ENCODE measurements at regions not wholly inside any gene's neighbourhood (a gene's known extent, or its start where the extent isn't known, plus 50 kb on each side); places are given as distances from the start of the nearest gene placed in this dataset.
A peak's percentile ranks its signal among the peaks of the same experiment; 100 is the strongest.

DNA sequence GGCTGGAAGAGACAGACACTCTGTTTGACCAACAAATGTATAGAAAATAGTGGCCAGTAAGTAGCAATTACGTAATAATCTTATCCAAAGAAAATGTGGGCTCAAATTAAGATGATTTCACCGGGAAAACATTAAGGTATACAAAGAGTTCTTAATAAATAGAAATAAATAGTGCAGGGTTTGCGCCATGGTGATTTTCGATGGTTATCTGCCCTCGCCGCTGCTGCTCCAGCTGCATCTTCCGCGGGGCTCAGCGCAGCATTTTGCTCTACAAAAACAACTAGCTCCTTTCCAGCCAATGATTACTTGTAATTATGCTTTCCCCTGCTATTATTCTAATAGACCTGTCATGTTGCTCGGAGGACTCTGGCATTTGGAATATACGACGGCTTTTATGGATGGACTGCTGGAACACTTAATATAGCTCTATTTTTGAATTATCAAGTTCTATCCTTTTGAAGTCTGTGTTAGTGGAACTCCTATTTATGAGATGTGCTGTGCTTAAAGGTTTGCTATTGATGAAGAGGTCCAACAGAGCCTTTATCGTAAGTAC is 103.8 kb downstream of the BUB3 start:
- no peak overlapping the region for H2AFZ ChIP-seq
- H3K9ac ChIP-seq = no peak overlapping the region
- TF ChIP-seq EZH2 (IDR thresholded peaks at IDR 0.05; ENCODE audit: insufficient read depth, poor library complexity, severe bottlenecking) (no peak), EZH2phosphoT487 (IDR thresholded peaks at IDR 0.05; ENCODE audit: insufficient read depth, low read depth) (no peak)
- H3K4me1 ChIP-seq (ENCODE audit: insufficient read depth) = no peaks in the 10 kb centered on the region
- WGBS, 2 experiments (ENCODE audit: low coverage in 1 of 2, low lambda C conversion rate in 2 of 2, missing lambda C conversion rate in 2 of 2) = 82 to 87% methylated on average over 13 of the region's 13 CpGs
- H3K4me2 ChIP-seq (ENCODE audit: unreplicated experiment) = no peak overlapping the region
- no peaks in the 10 kb centered on the region for H4K20me1 ChIP-seq (ENCODE audit: insufficient read depth)
- no peaks in the 10 kb centered on the region for H3K79me2 ChIP-seq (ENCODE audit: insufficient read depth)
- H3K4me3 ChIP-seq = no peak overlapping the region
- in situ Hi-C loops (cut with MboI) = no loop called here
- H3F3A ChIP-seq (ENCODE audit: insufficient read depth) = no peaks in the 10 kb centered on the region
- H3K27ac ChIP-seq = no peak overlapping the region
- no peaks in the 10 kb centered on the region for H3K9me3 ChIP-seq (ENCODE audit: low read depth)
- no peaks in the 10 kb centered on the region for H3K27me3 ChIP-seq (replicated peaks; ENCODE audit: insufficient read depth)
- no peak for DNase-seq
- H3K9me2 ChIP-seq (ENCODE audit: insufficient read depth) = no peaks in the 10 kb centered on the region
- no peaks in the 10 kb centered on the region for H3K36me3 ChIP-seq (ENCODE audit: low read depth)

GRCh38 chr10:123259081-123259480 is 104.9 kb downstream of the BUB3 start:
- H3K9ac ChIP-seq = no peak overlapping the region
- no peaks in the 10 kb centered on the region for H3K27me3 ChIP-seq (replicated peaks; ENCODE audit: insufficient read depth)
- no peaks in the 10 kb centered on the region for H3K4me1 ChIP-seq (ENCODE audit: insufficient read depth)
- no peak overlapping the region for H2AFZ ChIP-seq
- in situ Hi-C loops (cut with MboI) = no loop called here
- H3K9me2 ChIP-seq (ENCODE audit: insufficient read depth) = no peaks in the 10 kb centered on the region
- no peaks in the 10 kb centered on the region for H3K36me3 ChIP-seq (ENCODE audit: low read depth)
- no peak for TF ChIP-seq EZH2 (IDR thresholded peaks at IDR 0.05; ENCODE audit: insufficient read depth, poor library complexity, severe bottlenecking)
- no peak for TF ChIP-seq EZH2phosphoT487 (IDR thresholded peaks at IDR 0.05; ENCODE audit: insufficient read depth, low read depth)
- 35 to 41% methylated on average over 2 of the region's 2 CpGs for WGBS, 2 experiments (ENCODE audit: low coverage in 1 of 2, low lambda C conversion rate in 2 of 2, missing lambda C conversion rate in 2 of 2)
- H3K9me3 ChIP-seq (ENCODE audit: low read depth) = no peaks in the 10 kb centered on the region
- no peak for DNase-seq
- no peaks in the 10 kb centered on the region for H3K79me2 ChIP-seq (ENCODE audit: insufficient read depth)
- H3K4me2 ChIP-seq (ENCODE audit: unreplicated experiment) = no peak overlapping the region
- no peaks in the 10 kb centered on the region for H3F3A ChIP-seq (ENCODE audit: insufficient read depth)
- no peak overlapping the region for H3K4me3 ChIP-seq
- no peaks in the 10 kb centered on the region for H4K20me1 ChIP-seq (ENCODE audit: insufficient read depth)
- H3K27ac ChIP-seq = no peak overlapping the region

- in situ Hi-C loops (cut with MboI) = no loop called here
- 79 to 82% methylated on average over 11 of the region's 11 CpGs for WGBS, 2 experiments (ENCODE audit: low coverage in 1 of 2, low lambda C conversion rate in 2 of 2, missing lambda C conversion rate in 2 of 2)
Observed at GRCh38 chr10:123259791-123260190, 105.6 kb downstream of the BUB3 start.

DNA sequence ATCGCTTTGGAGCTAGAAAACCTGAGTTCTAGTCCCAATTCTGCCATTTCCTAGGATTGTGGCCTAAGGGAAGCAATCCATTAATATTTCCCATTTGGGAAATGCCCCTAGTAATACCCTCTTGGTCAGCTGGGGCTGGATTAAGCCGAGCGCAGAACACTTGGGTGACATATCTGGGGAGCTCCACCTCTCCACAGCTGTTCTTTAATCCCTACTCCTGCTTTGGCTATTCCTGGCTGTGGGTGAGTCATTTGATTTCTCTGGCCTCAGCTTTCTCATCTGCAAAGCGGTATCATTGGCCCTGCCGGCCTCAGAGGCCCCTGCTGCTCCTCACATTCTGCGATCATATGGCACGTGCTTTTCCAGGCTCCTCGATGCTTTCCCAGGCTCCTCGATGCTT is 108.3 kb downstream of the BUB3 start:
- Histone ChIP-seq H3K4me2 (ENCODE audit: unreplicated experiment) (no peak overlapping the region), H3K4me1 (ENCODE audit: insufficient read depth) (peaks cover 3% of the 10 kb centered on the region; the same call in 1 of the 2 replicates), H3K36me3 (ENCODE audit: low read depth) (no peaks in the 10 kb centered on the region), H3K4me3 (no peak overlapping the region), H3K79me2 (ENCODE audit: insufficient read depth) (no peaks in the 10 kb centered on the region), H3K9ac (no peak overlapping the region), H3K9me3 (ENCODE audit: low read depth) (no peaks in the 10 kb centered on the region), H4K20me1 (ENCODE audit: insufficient read depth) (no peaks in the 10 kb centered on the region), H3K27me3 (replicated peaks; ENCODE audit: insufficient read depth) (no peaks in the 10 kb centered on the region), H3K27ac (no peak overlapping the region), H3F3A (ENCODE audit: insufficient read depth) (no peaks in the 10 kb centered on the region), H2AFZ (no peak overlapping the region), H3K9me2 (ENCODE audit: insufficient read depth) (no peaks in the 10 kb centered on the region)
- WGBS, 2 experiments (ENCODE audit: low coverage in 1 of 2, low lambda C conversion rate in 2 of 2, missing lambda C conversion rate in 2 of 2) = 58 to 66% methylated on average over 9 of the region's 9 CpGs
- no peak for DNase-seq
- TF ChIP-seq EZH2phosphoT487 (IDR thresholded peaks at IDR 0.05; ENCODE audit: insufficient read depth, low read depth) (no peak), EZH2 (IDR thresholded peaks at IDR 0.05; ENCODE audit: insufficient read depth, poor library complexity, severe bottlenecking) (no peak)
- in situ Hi-C loops (cut with MboI) = no loop called here

More at GRCh38 chr10:123259791-123260190, 105.6 kb downstream of the BUB3 start:
- no peaks in the 10 kb centered on the region for H4K20me1 ChIP-seq (ENCODE audit: insufficient read depth)
- no peaks in the 10 kb centered on the region for H3K36me3 ChIP-seq (ENCODE audit: low read depth)
- H3K27me3 ChIP-seq (replicated peaks; ENCODE audit: insufficient read depth) = no peaks in the 10 kb centered on the region
- H3K4me2 ChIP-seq (ENCODE audit: unreplicated experiment) = no peak overlapping the region
- H3K79me2 ChIP-seq (ENCODE audit: insufficient read depth) = no peaks in the 10 kb centered on the region
- H3K9ac ChIP-seq = no peak overlapping the region
- no peaks in the 10 kb centered on the region for H3K4me1 ChIP-seq (ENCODE audit: insufficient read depth)
- H3F3A ChIP-seq (ENCODE audit: insufficient read depth) = no peaks in the 10 kb centered on the region
- H3K9me3 ChIP-seq (ENCODE audit: low read depth) = no peaks in the 10 kb centered on the region
- no peak overlapping the region for H3K4me3 ChIP-seq
- H3K9me2 ChIP-seq (ENCODE audit: insufficient read depth) = no peaks in the 10 kb centered on the region
- H2AFZ ChIP-seq = no peak overlapping the region
- no peak overlapping the region for H3K27ac ChIP-seq
- TF ChIP-seq EZH2 (IDR thresholded peaks at IDR 0.05; ENCODE audit: insufficient read depth, poor library complexity, severe bottlenecking) (no peak), EZH2phosphoT487 (IDR thresholded peaks at IDR 0.05; ENCODE audit: insufficient read depth, low read depth) (no peak)
- DNase-seq = no peak

- no peaks in the 10 kb centered on the region for H3K36me3 ChIP-seq (ENCODE audit: low read depth)
- H4K20me1 ChIP-seq (ENCODE audit: insufficient read depth) = no peaks in the 10 kb centered on the region
- 81 to 84% methylated on average over 1 of the region's 1 CpG for WGBS, 2 experiments (ENCODE audit: low coverage in 1 of 2, low lambda C conversion rate in 2 of 2, missing lambda C conversion rate in 2 of 2)
- H3F3A ChIP-seq (ENCODE audit: insufficient read depth) = no peaks in the 10 kb centered on the region
- no peak overlapping the region for H3K9ac ChIP-seq
- no peaks in the 10 kb centered on the region for H3K27me3 ChIP-seq (replicated peaks; ENCODE audit: insufficient read depth)
- no peak overlapping the region for H3K27ac ChIP-seq
- H3K9me3 ChIP-seq (ENCODE audit: low read depth) = no peaks in the 10 kb centered on the region
- TF ChIP-seq EZH2phosphoT487 (IDR thresholded peaks at IDR 0.05; ENCODE audit: insufficient read depth, low read depth) (no peak), EZH2 (IDR thresholded peaks at IDR 0.05; ENCODE audit: insufficient read depth, poor library complexity, severe bottlenecking) (no peak)
- H3K79me2 ChIP-seq (ENCODE audit: insufficient read depth) = no peaks in the 10 kb centered on the region
- no peak overlapping the region for H3K4me3 ChIP-seq
- no peak overlapping the region for H2AFZ ChIP-seq
- H3K4me2 ChIP-seq (ENCODE audit: unreplicated experiment) = no peak overlapping the region
- H3K9me2 ChIP-seq (ENCODE audit: insufficient read depth) = no peaks in the 10 kb centered on the region
- peaks cover 8% of the 10 kb centered on the region; the same call in 1 of the 2 replicates for H3K4me1 ChIP-seq (ENCODE audit: insufficient read depth)
- in situ Hi-C loops (cut with MboI) = no loop called here
- peak; percentile 24 for DNase-seq
Observed at GRCh38 chr10:123266971-123267370, 112.8 kb downstream of the BUB3 start.

Measured in GM23248 (cell line).